ENCODE measurements at regions not wholly inside any gene's neighbourhood (a gene's known extent, or its start where the extent isn't known, plus 50 kb on each side); places are given as distances from the start of the nearest gene placed in this dataset.

DNA sequence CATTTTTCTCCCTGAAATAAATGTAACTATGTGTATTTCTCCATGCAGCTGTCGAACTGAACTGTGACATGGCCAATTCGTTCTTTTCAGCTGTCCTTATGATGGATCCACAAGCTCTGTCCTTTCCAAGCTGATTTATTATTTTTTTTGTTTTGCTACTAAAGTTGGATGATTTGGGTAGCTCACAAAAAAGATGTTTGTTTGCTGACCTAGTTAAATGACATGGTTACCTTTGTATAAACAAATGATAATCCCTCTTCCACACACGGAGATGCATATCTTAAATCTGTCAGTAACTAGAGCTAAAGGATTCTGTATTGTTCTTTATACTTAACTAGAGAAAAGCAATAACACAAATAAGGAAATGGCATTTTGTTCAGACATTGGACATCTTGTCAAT, 884.3 kb upstream of the PCDH20 start:
- no peak overlapping the region for H3K27ac ChIP-seq
- TF ChIP-seq, protein P1, sequence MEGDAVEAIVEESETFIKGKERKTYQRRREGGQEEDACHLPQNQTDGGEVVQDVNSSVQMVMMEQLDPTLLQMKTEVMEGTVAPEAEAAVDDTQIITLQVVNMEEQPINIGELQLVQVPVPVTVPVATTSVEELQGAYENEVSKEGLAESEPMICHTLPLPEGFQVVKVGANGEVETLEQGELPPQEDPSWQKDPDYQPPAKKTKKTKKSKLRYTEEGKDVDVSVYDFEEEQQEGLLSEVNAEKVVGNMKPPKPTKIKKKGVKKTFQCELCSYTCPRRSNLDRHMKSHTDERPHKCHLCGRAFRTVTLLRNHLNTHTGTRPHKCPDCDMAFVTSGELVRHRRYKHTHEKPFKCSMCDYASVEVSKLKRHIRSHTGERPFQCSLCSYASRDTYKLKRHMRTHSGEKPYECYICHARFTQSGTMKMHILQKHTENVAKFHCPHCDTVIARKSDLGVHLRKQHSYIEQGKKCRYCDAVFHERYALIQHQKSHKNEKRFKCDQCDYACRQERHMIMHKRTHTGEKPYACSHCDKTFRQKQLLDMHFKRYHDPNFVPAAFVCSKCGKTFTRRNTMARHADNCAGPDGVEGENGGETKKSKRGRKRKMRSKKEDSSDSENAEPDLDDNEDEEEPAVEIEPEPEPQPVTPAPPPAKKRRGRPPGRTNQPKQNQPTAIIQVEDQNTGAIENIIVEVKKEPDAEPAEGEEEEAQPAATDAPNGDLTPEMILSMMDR (conservative IDR thresholded peaks at IDR 0.05): no peak
- no peak for TF ChIP-seq ZFX (IDR thresholded peaks at IDR 0.05)

DNA sequence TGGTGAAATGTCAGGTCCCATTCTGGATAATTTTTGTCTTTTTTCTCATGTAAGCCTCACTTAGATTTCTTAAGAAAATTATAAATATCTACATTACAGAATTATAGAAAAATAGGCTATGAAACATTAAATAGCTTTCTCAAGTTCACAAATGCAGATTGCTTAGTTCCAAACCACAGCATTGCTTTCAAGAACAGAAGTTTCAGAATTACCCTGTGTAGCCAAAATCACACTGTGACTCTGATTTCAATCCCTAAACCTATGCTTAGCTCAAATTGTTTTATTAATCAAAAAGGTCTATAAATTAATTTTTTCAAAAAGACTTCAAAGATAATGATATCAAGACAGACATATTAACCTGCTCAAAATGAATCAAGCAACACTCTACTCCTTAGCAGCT, 881.2 kb upstream of the PCDH20 start:
- no peak overlapping the region for H3K27ac ChIP-seq
- TF ChIP-seq, protein P1 (conservative IDR thresholded peaks at IDR 0.05): no peak
- no peak for TF ChIP-seq ZFX (IDR thresholded peaks at IDR 0.05)

DNA sequence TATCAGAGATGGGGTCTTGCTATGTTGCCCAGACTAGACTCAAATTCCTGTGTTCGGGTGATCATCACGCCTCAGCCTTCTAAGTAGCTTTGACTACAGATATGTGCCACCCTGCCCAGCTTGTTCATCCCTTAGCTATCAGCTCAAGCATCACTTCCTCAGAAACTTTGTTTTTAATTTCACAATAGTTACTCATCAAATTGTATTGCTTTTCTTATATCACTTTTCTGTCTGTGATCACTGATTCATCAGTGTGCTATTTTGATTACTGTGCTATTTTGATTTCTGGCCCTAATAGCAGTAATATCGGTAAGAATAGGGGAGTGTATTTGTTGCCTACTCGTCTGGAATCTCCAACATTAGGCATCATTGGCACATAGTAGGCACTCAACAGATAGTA, 878.6 kb upstream of the PCDH20 start:
- TF ChIP-seq, protein P1 (conservative IDR thresholded peaks at IDR 0.05): no peak
- no peak for TF ChIP-seq ZFX (IDR thresholded peaks at IDR 0.05)
- H3K27ac ChIP-seq: no peak overlapping the region

DNA sequence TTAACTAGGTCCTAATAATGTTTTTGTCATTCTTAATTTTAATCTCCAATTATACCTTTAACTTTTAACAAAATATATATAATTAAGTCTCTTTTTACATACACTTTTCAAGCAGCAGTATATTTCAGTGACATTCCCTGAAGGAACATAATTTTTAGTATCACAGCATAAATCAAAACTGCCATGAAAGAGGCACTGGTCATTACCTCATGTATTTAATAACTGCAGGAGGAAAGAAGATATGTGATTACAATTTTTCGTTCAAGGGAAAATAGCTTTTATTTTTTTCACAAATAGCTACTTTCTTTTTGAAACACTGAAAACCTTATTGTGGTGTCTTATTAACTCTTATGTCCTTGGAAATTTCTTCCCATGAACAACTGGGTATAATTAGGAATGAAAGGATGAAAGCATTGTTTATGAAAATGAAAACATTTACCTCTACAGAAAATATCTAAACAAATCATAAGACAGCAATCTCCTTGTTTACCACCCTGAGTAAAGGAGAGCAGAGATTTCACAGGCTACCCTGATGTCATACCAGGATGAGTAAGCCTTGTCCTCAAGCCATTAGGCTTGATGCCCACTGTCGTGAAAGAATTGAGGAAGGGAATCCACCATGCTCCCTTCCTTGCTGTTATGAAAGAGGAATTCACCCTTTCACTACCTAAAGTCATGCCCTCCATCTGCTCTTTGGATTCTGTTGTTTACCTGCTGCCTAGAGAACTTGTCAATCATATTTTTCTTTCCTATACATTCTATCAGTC, 877.2 kb upstream of the PCDH20 start:
- TF ChIP-seq ZFX (IDR thresholded peaks at IDR 0.05): no peak
- TF ChIP-seq, protein P1 (conservative IDR thresholded peaks at IDR 0.05): no peak
- H3K27ac ChIP-seq: no peak overlapping the region

DNA sequence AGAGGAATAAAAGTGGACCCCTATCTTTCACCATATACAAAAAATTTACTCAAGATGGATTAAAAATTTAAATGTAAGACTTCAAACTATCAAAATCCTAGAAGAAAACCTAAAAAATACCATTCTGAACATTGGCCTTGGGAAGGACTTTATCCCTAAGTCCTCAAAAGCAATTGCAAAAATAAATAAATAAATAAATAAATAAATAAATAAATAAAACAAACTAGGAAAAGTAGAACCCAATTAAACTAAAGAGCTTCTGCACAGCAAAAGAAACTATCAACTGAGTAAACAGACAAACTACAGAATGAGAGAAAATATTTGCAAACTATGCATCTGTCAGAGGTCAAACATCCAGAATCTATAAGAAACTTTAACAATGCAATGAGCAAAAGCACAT, 874.9 kb upstream of the PCDH20 start:
- TF ChIP-seq, protein P1 (conservative IDR thresholded peaks at IDR 0.05): no peak
- no peak for TF ChIP-seq ZFX (IDR thresholded peaks at IDR 0.05)
- H3K27ac ChIP-seq: no peak overlapping the region

DNA sequence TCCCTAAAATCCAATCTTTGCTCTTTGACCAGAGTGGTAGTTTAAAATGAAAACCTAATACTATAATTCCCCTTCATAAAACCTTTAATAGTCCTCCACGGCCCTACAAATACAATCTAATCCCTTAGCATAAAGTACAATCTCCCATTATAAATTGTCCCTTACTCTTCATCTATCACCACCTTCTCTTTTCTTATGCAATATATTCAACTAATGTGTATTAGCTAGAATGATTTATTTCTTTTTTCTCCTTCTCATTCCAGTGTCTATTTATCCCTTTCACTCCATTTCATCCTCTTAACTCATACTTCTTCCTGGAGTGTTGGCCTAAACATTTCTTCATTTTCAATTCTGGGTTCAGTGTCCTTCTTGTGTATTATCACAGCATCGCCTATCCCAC, 872.1 kb upstream of the PCDH20 start:
- no peak for TF ChIP-seq ZFX (IDR thresholded peaks at IDR 0.05)
- TF ChIP-seq, protein P1 (conservative IDR thresholded peaks at IDR 0.05): no peak
- no peak overlapping the region for H3K27ac ChIP-seq

DNA sequence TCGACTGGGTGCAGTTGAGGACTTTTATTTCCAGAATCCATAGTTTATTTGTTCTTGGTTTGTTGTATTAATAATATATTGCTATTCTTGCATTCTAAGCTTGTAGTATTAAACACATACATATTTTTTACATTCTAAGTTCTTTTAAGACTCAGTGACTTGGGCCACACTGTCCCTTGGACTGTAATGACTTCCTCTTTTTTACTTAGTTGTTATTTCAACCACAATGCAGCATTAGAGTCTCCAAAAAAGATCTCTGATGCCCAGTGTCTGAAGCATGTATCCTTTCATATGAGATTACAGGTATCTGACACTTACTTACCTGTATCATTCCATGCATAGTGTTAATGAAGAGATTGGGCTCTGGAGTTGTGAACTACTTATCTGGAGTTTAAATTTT, 864.9 kb upstream of the PCDH20 start:
- TF ChIP-seq, protein P1 (conservative IDR thresholded peaks at IDR 0.05): no peak
- no peak for TF ChIP-seq ZFX (IDR thresholded peaks at IDR 0.05)
- H3K27ac ChIP-seq: no peak overlapping the region

Measured in C4-2B (cell line).